ENCODE measurements at regions not wholly inside any gene's neighbourhood (a gene's known extent, or its start where the extent isn't known, plus 50 kb on each side); places are given as distances from the start of the nearest gene placed in this dataset.

DNA sequence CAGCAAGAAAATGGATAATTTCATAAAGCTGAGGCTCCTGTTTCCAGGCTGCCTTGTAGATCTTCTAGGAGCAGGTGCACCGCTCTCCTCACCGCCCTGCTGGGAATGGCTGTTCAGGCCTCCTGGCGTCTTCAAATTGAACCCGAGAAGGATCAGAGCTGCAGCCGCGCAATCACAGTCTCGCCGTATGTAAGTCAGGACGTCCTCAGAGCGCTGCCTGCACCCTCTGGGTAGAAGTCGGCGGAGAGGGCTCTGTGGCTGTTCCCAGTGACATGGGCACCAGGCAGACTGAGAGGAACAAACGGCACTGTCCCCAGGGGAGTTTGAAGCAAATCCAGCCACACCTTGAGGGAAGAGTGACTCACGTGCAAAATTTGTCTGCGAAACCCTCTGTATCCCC, 476.9 kb downstream of the TCERG1L start:
- no peaks in the 10 kb centered on the region for H3K4me1 Mint-ChIP-seq
- Histone ChIP-seq H3F3A (replicated peaks; ENCODE audit: low read depth) (no peaks in the 10 kb centered on the region), H3K36me3 (ENCODE audit: insufficient read depth) (no peaks in the 10 kb centered on the region), H3K4me3 (no peak overlapping the region), H3K27ac (ENCODE audit: low read depth) (no peak overlapping the region), H3K27me3 (ENCODE audit: insufficient read depth) (no peaks in the 10 kb centered on the region), H3K79me2 (replicated peaks; ENCODE audit: insufficient read depth) (no peaks in the 10 kb centered on the region), H4K20me1 (replicated peaks; ENCODE audit: insufficient read depth) (no peaks in the 10 kb centered on the region), H3K4me2 (no peak overlapping the region), H2AFZ (no peak overlapping the region), H3K4me1 (ENCODE audit: insufficient read depth) (no peaks in the 10 kb centered on the region), H3K9me2 (ENCODE audit: insufficient read depth) (no peaks in the 10 kb centered on the region)
- H3K27me3 Mint-ChIP-seq (ENCODE audit: insufficient read depth, low read depth, poor library complexity): peaks cover 3% of the 10 kb centered on the region
- DNase-seq (ENCODE audit: low spot score): no peak
- TF ChIP-seq JUNB (IDR thresholded peaks at IDR 0.05; ENCODE audit: unreplicated experiment): no peak
- TF ChIP-seq, protein P1, sequence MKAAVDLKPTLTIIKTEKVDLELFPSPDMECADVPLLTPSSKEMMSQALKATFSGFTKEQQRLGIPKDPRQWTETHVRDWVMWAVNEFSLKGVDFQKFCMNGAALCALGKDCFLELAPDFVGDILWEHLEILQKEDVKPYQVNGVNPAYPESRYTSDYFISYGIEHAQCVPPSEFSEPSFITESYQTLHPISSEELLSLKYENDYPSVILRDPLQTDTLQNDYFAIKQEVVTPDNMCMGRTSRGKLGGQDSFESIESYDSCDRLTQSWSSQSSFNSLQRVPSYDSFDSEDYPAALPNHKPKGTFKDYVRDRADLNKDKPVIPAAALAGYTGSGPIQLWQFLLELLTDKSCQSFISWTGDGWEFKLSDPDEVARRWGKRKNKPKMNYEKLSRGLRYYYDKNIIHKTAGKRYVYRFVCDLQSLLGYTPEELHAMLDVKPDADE (IDR thresholded peaks at IDR 0.05): no peak
- no peak for TF ChIP-seq POLR2AphosphoS5 (IDR thresholded peaks at IDR 0.05; ENCODE audit: low read depth)
- TF ChIP-seq STAT1 (IDR thresholded peaks at IDR 0.05; ENCODE audit: unreplicated experiment): no peak
- no peak for TF ChIP-seq ZNF114 (CRISPR knock-in tag; IDR thresholded peaks at IDR 0.05)
- peaks cover 87% of the 10 kb centered on the region for H3K9me3 Mint-ChIP-seq
- H3K4me3 Mint-ChIP-seq: no peak overlapping the region
- peaks cover 16% of the 10 kb centered on the region; the same call in 1 of the 3 replicates for H3K36me3 Mint-ChIP-seq (ENCODE audit: low read depth)
- ATAC-seq: no peak
- no peak overlapping the region for H3K27ac Mint-ChIP-seq

GRCh38 chr10:130835068-130835467, 476.5 kb downstream of the TCERG1L start:
- Mint-ChIP-seq H3K36me3 (ENCODE audit: low read depth) (peaks cover 16% of the 10 kb centered on the region; the same call in 1 of the 3 replicates), H3K27me3 (ENCODE audit: insufficient read depth, low read depth, poor library complexity) (peaks cover 3% of the 10 kb centered on the region), H3K9me3 (peaks cover 86% of the 10 kb centered on the region)

More at GRCh38 chr10:130835068-130835467, 476.5 kb downstream of the TCERG1L start:
- no peak overlapping the region for H3K4me3 Mint-ChIP-seq
- Histone ChIP-seq H3F3A (replicated peaks; ENCODE audit: low read depth) (no peaks in the 10 kb centered on the region), H3K4me2 (no peak overlapping the region), H3K9me2 (ENCODE audit: insufficient read depth) (no peaks in the 10 kb centered on the region), H3K4me3 (no peak overlapping the region), H3K27me3 (ENCODE audit: insufficient read depth) (no peaks in the 10 kb centered on the region), H3K36me3 (ENCODE audit: insufficient read depth) (no peaks in the 10 kb centered on the region), H2AFZ (no peak overlapping the region), H4K20me1 (replicated peaks; ENCODE audit: insufficient read depth) (no peaks in the 10 kb centered on the region), H3K27ac (ENCODE audit: low read depth) (no peak overlapping the region), H3K79me2 (replicated peaks; ENCODE audit: insufficient read depth) (no peaks in the 10 kb centered on the region), H3K4me1 (ENCODE audit: insufficient read depth) (no peaks in the 10 kb centered on the region)
- H3K27ac Mint-ChIP-seq: no peak overlapping the region
- no peak for ATAC-seq
- TF ChIP-seq ZNF114 (CRISPR knock-in tag; IDR thresholded peaks at IDR 0.05) (no peak), CTCF (conservative IDR thresholded peaks at IDR 0.05; ENCODE audit: low read depth in 2 of 2) (no peak), REST (IDR thresholded peaks at IDR 0.05; ENCODE audit: unreplicated experiment) (no peak), JUNB (IDR thresholded peaks at IDR 0.05; ENCODE audit: unreplicated experiment) (no peak), ZNF331 (CRISPR knock-in tag; IDR thresholded peaks at IDR 0.05; ENCODE audit: low read depth) (no peak), EZH2 (IDR thresholded peaks at IDR 0.05; ENCODE audit: low read depth, unreplicated experiment) (no peak)
- TF ChIP-seq, protein P1 (IDR thresholded peaks at IDR 0.05): no peak
- no peaks in the 10 kb centered on the region for H3K4me1 Mint-ChIP-seq
- no peak for DNase-seq (ENCODE audit: low spot score)

Measured in GM23338 (cell line).